NCI-H345 (cell line): ENCODE measurements at regions not wholly inside any gene's neighbourhood (a gene's known extent, or its start where the extent isn't known, plus 50 kb on each side); places are given as distances from the start of the nearest gene placed in this dataset.

Experiments used
- DNase-seq: peaks from one replicate; lab custom pipeline; 2025; lab: John Stamatoyannopoulos, UW

- no peak for DNase-seq
These were observed 211.9 kb downstream of the MYCN start for GRCh38 chr2:16152071-16152927.

- DNase-seq = no peak
These were observed 211.3 kb downstream of the MYCN start for GRCh38 chr2:16151651-16152050.

- DNase-seq = no peak
These were observed 210.9 kb downstream of the MYCN start for GRCh38 chr2:16151281-16151570.

GRCh38 chr2:16150456-16151280, 210.3 kb downstream of the MYCN start:
- no peak for DNase-seq

GRCh38 chr2:16149349-16150243, 209.2 kb downstream of the MYCN start:
- DNase-seq = no peak

- no peak for DNase-seq
These were observed 208.4 kb downstream of the MYCN start for GRCh38 chr2:16148632-16149348.

GRCh38 chr2:16142383-16143361, 202.3 kb downstream of the MYCN start:
- DNase-seq = no peak

GRCh38 chr2:16141641-16141921, 201.2 kb downstream of the MYCN start:
- DNase-seq = no peak

GRCh38 chr2:16140771-16141640, 200.7 kb downstream of the MYCN start:
- DNase-seq = no peak

GRCh38 chr2:16139663-16140615, 199.6 kb downstream of the MYCN start:
- DNase-seq = no peak

GRCh38 chr2:16138811-16139662, 198.7 kb downstream of the MYCN start:
- DNase-seq = no peak

GRCh38 chr2:16137080-16137755, 196.9 kb downstream of the MYCN start:
- no peak for DNase-seq

GRCh38 chr2:16136461-16137035, 196.2 kb downstream of the MYCN start:
- DNase-seq = no peak

GRCh38 chr2:16135913-16136310, 195.6 kb downstream of the MYCN start:
- DNase-seq = no peak

GRCh38 chr2:16135196-16135912, 195.0 kb downstream of the MYCN start:
- DNase-seq = no peak
